ENCODE measurements at regions not wholly inside any gene's neighbourhood (a gene's known extent, or its start where the extent isn't known, plus 50 kb on each side); places are given as distances from the start of the nearest gene placed in this dataset.

- DNase-seq (ENCODE audit: low spot score), result no peak
Measured at GRCh38 chr2:144578099-144578498, 58.2 kb upstream of the ZEB2 start.

DNA sequence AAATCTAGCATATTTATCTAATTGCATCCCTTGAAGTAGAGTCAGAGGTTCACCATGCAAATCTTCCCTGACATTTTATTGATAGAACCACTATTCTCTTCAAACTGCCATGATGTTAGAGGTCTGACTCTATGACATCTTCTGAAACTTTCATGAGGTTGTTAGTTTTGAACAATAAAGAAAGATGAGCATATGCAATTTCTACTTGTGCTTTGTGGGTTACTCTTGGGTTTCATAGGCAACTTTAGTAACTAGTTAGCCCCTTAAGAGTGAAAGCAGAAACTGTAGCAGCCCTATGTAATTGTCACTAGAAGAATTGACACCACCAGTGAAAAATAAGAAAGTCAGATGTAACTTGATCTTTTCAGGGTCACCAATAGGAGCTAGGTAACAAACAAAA, 53.1 kb upstream of the ZEB2 start:
- DNase-seq (ENCODE audit: low spot score), result no peak

GRCh38 chr2:144571770-144572169, 51.9 kb upstream of the ZEB2 start:
- DNase-seq (ENCODE audit: low spot score), result no peak

DNA sequence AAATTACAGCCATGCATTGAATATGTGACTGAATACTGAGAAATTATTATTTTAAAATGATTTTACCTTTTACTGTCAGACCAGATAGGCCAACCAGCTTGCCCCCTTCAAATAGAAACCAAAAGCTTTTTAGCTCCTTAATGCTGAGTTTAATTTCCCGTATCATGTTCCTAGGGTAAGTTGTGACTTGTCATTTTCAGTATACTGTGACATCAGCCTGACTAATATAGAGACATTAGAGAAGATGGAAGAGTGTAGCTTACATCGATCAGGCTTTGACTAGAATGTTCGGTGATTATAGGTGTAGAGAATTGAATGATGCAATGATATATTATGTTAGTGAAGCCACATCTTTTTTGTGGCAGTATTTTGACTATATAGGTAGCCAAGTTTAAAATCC, 50.6 kb upstream of the ZEB2 start:
- DNase-seq (ENCODE audit: low spot score), result no peak
